Stimulated activated CD4-positive, alpha-beta T cell treated with anti-CD3 and anti-CD28 coated beads, Interleukin-1b, Interleukin-23, amount 100 ng/mL, for 4 hours (primary cell): ENCODE measurements at regions not wholly inside any gene's neighbourhood (a gene's known extent, or its start where the extent isn't known, plus 50 kb on each side); places are given as distances from the start of the nearest gene placed in this dataset.

Experiments used
- DNase-seq, 2 donors: peaks; one replicate each; pipeline ENCODE4 v3.0.0-alpha.2; 2020; ENCODE audit warnings: low read depth in 2 of 2

DNA sequence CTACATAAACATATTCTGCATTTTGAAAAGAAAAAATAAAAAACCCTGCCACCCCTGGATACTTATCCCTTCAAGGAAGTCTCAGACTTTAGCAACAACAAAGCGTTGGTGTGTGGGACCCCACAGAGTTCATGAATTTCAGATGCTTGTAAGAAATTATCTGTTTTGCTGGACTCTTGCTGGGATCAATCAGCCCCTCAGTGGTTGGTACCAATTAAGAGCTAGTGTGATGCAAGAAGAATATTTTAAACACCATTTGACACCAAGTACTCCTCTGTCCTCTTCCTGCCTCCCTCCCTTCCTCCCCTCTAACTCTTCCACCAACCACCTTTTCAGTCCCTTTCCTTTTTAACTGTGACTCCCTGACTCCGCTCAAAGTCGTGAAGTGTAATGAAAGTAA, 51.5 kb downstream of the SST start:
- DNase-seq: no peak

DNA sequence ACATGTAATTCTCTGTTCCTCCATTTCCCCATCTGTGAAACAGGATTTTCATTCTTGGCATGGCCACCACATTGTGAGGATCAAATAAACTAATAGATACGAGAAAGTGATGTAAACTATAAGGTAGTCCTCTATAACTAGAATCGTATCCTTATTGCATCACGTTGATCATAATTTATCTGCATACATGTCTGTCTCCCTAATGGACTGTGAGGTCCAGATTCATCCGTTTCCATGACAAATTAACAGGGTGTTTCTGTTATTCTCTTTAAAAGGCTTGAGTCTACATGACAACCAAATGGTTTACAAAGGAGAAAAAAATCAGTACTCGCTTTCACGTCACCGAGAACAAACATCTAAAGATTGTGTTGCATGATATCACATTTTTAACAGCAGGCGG, 53.0 kb downstream of the SST start:
- no peak for DNase-seq

DNA sequence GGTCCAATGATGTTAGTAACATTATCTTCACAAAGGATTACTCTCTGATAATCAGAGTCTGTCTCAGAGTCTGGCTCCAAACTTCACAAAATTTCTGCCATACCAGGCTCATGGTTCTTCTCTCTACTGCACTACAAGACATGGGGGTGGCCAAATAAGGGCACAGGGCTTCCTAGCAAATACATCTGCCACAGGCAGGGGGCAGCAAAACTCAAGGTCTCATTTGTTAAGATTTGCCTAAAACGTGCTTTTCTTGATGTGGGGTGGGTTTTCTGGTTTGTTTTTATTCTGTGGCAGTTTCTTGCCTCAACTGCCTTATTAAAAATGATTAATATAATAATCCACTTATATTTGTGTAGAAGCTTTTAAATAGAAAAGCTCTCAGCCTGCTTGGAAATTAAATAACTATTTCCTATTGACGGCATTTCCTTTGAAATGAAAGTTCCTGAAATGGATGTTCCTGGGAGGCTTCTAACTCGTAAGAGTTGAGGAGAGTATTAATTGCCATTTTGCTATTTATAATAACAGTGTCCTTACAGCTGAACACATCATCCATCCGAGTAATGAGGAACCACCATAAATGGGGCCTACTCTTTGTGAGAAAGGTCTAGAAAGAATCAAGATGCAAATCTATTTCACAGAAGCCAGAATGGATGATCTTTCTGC, 53.8 kb downstream of the SST start:
- DNase-seq: peak; percentile 37 to 38

DNA sequence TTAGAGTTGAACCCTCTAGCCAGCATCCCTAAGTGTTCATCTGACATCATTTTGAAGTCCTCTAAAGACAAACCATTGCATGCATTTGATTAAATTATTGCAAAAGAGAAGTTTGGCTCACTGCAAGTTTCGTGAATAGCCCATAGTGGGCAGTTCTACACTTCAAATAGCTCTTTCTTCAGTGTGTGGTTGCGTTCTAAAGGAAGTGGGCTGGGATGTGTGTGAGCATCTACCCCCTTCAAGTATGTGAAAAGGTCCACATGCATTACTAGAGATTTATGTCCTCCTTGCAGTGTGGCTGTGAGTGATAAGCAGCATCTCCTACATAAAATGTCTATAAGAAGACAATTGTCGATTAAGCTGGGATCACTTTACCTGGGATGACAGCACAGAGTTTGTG, 54.6 kb downstream of the SST start:
- no peak for DNase-seq

DNA sequence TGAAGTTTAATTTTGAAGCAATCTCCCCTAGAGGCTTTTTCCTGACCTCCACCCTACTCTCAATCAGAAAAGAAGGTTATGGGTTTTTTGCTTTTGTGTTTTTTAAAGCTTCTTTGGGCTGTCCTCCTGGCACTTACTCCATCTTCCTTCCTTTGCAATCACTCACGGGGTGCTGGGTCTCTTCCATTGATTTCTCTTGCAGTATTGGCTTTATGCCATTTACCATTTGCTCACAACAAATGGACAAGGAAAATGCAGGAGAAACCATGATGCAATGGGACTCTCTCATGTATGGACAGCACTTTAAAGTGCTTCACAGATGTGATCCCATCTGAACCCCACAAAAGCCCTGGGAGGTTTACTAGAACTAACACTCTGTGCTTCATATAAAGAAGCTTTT, 57.5 kb downstream of the SST start:
- DNase-seq: no peak

DNA sequence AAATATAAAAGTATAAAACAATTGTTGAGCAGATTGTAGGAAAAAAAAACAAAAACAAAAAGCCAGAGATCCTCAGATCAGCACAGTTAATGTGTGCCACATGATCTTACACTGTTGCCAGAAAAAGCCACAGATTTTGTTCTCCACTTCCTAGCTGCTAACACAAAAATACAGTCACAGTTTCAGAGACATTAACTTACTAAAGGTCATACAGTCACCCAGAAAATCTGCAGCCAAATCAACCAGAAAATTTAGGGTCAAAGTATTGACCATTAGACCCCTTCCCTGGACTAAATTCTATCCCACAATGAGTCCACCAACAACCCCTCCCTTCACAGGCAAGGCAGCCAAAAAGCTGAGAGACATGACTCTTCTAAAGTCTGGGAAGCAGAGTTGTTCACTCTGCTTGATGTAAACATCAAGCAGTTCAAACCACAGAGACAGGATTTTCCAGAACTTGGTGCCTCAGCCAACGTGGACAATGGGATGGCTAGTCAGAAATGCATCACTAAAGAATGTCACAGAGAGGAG, 59.1 kb downstream of the SST start:
- no peak for DNase-seq

DNA sequence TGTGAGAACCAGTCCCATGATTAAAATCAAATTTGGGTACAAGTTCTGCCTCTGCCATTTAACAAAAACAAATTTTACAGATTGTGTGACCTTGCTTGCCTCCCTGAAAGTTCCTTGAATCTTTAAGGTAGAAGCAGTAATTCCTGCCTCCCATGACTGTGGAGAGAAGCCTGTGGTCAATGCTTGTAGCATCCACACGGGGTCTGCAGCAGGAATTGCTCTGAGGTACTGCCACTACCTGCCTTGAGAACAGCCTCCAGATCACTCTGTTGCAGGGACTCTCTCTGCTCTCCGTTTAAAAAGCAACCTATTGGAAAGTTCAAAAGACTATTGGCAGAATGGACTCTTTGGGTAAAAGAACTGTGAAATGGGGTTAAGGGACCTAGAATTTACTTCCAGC, 75.9 kb downstream of the SST start:
- no peak for DNase-seq

DNA sequence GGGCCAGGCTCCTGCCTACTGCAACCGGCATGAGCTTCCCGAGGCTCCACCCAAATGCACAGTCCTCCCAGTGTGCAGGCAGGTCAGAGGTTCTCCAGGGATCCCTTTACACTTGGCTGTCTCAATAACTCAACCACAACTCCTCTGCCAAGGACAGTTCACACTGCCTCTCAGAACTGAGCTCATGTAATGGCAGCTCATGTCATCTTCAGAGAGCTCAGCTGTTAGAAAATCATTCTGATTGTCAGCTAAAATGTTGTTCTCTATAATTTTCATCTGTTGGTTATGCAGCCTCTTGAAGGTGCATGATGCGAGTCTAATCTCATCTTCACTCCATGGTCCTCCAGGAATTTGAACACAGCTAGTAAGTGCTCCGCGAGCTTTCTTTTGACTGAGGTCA, 76.7 kb downstream of the SST start:
- no peak for DNase-seq

DNA sequence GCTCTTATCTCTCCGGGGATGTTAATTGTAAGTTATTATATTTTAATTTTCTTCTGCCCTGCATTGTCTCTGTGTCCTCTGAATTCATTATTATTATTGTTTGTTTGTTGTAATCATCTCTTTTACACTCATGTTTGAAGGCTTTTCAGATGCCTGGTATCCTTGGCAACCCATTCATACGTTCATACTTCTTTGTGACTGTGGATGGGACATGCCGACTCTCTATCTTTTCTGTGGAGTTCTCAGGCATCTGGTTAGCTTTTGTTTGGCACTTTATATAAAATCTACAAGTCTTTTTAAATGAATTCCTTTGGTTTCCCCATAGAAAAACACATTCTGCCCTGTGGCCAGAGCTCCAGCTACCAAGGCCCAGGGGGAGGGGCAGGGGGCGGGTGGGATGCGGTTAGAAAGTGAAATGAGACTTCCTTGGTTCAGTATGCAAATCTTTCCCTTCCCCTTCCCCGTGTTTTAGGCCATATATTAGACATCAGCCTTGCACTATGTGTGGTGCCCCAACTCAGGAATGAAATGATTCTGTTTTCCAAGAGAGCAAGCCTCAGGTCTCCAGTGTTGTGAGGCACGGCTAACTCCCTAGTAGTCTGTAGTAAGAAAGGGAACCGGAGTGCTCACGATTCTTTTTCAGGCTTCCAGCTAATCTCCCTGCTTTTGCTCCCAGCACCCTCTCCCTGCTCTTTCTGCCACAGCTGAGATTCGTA, 79.2 kb downstream of the SST start:
- no peak for DNase-seq

DNA sequence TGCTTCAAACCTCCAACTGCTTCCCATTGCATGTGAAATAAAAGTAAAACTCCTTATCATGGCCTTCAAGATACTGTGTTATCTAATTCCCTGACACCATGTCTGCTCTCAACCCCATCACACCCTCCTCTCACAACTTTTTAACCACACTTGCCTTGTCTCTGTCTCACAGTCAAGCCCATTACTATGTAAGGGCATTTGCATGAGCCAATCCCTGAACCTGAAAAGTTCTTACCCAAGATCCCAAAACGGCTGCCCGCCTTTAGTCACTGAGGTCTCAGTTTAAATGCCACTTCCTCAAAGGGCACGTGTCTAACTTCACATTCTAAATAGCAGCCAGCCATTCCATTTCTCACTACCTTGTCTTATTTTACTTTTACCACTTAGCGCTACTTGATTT, 83.1 kb downstream of the SST start:
- no peak for DNase-seq

DNA sequence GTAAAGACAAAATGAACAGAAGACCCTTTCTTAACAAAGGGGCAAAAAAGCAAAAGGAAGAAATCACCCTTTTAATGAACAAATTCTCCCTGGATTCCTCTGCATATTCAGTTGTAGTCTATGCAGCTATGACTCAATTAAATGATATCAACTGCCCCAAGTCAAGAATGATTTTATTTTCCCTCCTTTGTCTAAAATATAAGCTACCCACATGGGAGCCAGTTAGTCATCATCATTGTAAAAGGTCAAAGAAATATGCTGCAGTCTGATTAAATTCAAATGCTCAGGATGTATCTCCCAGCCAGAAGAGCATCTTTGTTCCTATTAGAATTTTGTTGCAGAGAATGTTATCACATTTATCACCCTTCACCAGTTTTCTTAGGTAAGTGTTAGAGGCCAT, 84.0 kb downstream of the SST start:
- no peak for DNase-seq

DNA sequence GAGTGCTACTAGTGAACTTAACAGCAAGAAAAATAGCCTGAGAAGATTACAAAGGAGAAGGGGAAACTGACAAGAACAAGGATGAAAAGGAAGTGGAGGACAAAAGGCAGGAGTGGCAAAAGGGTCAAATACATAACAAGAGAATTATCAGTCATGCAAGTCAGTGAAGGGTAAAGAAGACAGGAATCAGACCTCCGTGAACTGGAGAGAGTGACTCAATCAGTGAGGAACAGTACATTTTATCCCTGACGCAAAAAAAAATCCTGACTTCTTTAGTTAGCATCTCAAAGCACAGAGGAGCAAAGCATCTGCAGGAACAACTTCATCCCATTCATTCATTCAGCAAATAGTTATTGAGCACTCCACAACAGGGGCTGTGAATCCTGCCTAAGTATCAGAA, 97.8 kb downstream of the SST start:
- DNase-seq: no peak

DNA sequence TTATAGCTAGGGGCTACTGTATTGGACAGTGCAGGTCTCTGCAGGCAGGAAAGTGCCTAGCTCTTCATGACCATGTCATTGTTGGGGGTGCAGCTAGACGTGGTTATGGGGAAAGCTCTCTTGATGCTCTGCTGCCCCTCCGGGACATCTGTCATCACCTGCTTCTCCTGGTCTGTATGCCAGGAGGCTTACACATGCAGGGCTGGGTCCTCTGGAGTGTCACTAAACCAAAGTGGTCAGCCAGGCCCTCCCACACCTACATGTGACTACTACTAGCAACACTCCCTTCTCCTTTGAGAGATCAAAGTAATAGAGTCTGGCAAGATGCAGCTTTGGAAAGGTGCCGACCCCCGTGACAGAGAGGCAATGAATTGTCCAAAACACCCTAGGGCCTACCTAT, 98.5 kb downstream of the SST start:
- DNase-seq: no peak

DNA sequence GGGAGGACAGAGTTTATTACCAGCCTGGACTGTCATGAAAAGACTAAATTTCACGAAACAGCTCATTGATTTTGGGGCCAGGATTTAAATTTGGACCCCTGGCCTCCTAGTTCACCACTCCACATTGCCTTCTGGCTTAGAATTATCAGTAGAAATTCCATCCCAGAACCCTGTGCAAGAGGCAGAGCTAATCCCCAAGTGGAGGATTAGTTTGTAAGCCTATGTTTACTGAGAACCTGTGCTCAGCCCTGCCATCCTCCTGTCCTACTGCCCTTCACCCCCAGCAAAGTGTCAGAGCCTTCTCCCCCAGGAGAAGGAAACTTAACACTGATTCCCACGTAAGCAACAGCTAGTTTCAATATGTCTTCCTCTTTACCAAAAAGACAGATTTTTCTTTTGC, 99.4 kb downstream of the SST start:
- DNase-seq: no peak

DNA sequence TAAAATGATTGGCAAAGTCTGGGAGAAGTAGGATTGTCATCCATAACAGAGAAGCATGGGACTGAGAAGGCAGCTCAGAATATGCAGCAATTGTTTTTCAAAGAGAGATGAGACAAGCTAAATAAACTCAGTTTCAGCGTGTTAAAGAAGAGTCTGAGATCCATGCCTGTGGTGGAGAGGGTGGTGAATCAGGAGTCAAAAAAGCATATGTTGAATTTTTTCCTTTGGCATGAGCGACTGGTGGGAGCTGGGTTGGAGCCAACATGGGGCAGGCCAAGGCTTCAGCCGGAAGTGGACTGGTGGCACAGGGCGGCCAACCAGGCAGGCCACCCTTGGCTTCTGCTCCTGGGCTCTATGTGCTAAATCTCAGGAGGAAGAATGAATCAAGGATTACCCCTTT, 102.0 kb downstream of the SST start:
- no peak for DNase-seq

DNA sequence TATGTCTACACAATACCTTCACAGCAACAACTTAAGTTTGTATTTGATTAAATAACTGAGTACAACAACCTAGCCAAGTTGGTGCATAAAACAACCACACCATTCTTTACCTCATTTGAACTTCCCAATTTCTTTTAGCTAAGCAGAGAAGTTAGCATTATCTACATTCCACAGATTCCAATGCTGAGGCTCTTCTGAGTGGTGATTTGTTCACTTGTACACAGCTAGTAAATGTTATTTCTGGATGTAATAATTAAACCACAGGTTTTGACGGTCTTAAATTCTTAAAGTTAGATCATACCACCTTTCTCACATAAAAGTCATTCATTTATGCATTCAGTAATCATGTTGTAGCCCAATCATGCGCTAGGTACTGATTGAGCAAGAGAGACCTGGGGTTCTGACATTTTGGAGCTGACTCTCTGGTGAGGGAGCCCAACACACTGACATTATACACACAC, 102.5 kb downstream of the SST start:
- DNase-seq: no peak

DNA sequence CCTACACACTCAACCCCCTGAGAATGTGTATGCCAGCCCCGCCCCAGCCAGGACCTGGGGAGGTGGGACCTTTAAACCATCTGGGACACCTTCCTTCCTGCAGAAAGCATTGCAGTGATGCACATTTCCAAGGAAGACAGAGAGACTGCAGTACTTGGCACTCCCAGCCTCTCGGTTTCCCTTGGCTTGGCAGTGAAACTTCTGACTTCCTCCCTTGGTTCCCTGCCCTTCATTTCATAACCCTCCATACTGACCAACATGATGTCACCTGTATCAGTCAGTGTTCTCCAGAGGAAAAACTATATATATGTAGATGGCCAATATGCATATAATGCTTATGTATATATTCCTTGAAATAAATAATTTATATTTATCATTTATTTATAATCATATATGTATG, 103.2 kb downstream of the SST start:
- DNase-seq: no peak

DNA sequence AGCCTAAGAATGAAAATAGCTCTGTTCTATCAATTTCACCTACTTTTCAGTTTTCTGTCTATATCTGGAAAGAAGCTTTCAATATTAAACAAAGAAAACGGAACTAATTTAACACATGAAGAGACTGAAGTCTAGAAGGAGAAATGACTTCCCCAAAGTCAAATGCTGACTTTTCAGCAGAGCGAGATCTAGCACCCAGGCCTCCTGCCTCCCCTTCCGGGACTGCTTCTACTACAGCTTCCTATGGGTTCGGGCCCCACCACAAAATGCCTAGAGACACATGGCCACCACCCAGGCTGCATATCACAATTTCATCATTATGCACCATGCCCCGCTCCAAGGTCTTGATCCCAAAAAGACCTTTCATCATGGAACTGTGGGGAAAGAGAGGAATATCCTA, 104.5 kb downstream of the SST start:
- DNase-seq: no peak

DNA sequence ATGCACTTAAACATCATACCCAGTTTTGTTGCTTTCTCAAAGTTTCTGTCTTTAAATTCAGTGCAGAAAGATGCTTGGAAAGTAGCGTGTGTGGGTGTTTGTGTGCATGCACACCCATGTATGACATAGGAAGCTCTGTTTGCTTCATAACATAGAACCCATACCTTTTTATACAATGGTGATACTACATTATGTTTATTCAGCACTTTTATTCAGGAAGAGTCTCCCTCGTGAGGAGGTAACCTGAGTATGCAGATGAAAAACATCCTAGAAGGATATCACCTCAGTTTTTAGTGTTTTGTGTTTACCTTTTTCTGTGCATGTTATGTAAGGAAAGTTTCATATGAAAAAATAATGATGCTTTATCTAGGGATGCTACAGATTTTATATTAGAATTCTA, 111.2 kb downstream of the SST start:
- no peak for DNase-seq

DNA sequence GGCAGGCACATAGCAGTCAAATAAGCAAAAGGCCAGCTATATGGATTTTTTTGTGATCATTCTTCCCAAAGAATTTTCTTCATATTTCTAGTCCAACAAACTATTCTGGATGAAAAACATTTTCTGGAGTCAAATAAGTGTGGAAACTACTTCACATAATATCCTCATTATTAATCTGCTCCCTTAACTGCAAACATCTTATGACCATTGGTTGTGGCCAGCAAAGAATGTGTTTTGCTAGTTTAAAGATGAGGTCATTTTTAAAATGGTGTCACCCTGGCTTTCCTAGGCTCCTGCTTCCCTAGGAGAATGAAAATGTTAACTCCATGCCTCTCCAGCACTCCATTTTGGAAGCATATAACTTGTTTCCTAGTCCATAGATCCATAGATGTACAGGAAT, 118.8 kb downstream of the SST start:
- no peak for DNase-seq

DNA sequence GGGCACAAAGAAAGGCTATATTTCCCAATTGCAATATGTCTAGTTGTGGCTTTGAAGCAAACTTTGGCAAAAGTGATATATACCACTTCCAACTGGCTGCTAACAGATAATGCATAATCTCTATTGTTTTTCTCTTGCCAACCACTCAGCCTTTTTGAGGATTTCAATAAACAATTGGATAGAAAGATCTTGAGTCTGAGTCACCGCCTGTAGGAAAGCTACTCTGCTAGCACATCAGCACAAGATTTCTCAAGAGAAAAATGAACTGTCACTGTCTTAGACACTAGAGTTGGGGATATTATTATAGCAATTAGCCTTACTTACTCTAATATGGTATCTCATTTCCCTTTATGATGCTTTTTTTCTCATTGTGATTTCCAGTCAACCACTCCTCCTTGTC, 119.7 kb downstream of the SST start:
- DNase-seq: no peak

DNA sequence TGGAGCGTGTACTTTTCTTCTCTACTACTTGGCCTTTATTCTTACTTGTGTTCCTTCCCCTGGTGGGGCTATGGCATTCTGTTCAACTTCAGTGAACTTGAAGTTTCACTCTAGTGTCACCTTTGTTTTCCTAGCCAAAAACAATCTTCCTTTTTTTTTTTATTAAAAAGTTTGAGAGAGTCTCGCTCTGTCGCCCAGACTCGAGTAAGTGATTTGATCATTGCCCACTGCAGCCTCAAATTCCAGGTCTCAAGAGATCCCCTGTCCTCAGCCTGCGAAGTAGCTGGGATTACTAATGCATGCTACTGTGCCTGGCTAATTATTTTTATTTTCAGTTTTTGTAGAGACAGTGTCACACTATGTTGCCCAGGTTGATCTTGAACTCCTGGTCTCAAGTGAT, 124.8 kb downstream of the SST start:
- no peak for DNase-seq

DNA sequence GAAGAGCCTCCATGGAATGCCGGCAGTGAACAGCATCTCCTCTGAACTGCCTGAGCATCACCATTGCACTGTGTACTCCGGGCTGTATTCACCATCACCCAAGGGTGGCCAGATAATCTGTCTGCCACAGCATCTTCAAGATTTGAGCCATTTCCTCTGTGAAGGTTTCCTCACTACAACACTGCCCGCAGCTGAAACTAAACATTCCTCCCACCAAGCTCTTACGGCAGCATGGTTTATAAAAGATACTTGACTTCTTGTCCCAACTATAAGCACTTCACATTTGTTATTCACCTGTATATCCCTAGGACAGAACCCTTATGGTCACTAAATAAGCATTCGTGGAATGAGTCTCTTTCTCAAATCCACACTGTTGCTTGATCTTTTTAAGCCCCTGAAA, 125.9 kb downstream of the SST start:
- no peak for DNase-seq

DNA sequence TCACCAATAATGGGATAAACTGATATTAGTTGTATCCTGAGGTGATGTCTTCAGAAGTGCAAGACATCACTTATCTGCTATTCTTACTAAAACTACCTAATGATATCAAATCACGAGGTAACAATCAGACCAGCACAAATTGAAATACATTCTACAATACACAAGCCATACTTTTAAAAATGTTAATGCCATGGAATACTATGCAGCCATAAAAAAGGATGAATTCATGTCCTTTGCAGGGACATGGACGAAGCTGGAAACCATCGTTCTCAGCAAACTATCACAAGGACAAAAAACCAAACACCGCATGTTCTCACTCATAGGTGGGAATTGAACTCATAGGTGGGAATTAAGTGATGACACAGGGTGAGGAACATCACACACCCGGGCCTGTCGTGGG, 129.3 kb downstream of the SST start:
- DNase-seq: no peak
